Smooth muscle cell (in vitro differentiated cells): ENCODE measurements at regions not wholly inside any gene's neighbourhood (a gene's known extent, or its start where the extent isn't known, plus 50 kb on each side); places are given as distances from the start of the nearest gene placed in this dataset.
A peak's percentile ranks its signal among the peaks of the same experiment; 100 is the strongest.

Experiments
- DNase-seq: peaks from one replicate; lab custom pipeline; 2025; ENCODE audit not compliant: unreplicated experiment; lab: John Stamatoyannopoulos, UW
- H2AFZ ChIP-seq: fragments of 200-600 bp; sonication (generic); 2 replicates; pipeline ENCODE4 v1.6.0; 2016; ENCODE audit warnings: antibody characterized with exemption, low read depth, mild to moderate bottlenecking
- H3F3A ChIP-seq: fragments of 200-600 bp; sonication (generic); 2 replicates; pipeline ENCODE4 v1.6.0; 2017; ENCODE audit warnings: antibody characterized with exemption, low read depth
- H3K27ac ChIP-seq: fragments of 200-600 bp; sonication (generic); 2 replicates; pipeline ENCODE4 v1.5.1; 2016; ENCODE audit warnings: low read depth, mild to moderate bottlenecking
- H3K27me3 ChIP-seq: fragments of 200-600 bp; sonication (generic); 2 replicates; pipeline ENCODE4 v1.6.1; 2016; ENCODE audit warnings: low read depth, mild to moderate bottlenecking
- H3K36me3 ChIP-seq: fragments of 200-600 bp; sonication (generic); 2 replicates; pipeline ENCODE4 v1.5.1; 2016; ENCODE audit warnings: low read depth
- H3K4me1 ChIP-seq: fragments of 200-600 bp; sonication (generic); 2 replicates; pipeline ENCODE4 v1.5.1; 2016; ENCODE audit warnings: low read depth
- H3K4me2 ChIP-seq: fragments of 200-600 bp; sonication (generic); 2 replicates; pipeline ENCODE4 v1.6.0; 2016; ENCODE audit warnings: mild to moderate bottlenecking
- H3K4me3 ChIP-seq: fragments of 200-600 bp; sonication (generic); 2 replicates; pipeline ENCODE4 v1.5.1; 2016; ENCODE audit warnings: mild to moderate bottlenecking
- H3K79me2 ChIP-seq: fragments of 200-600 bp; sonication (generic); 2 replicates; pipeline ENCODE4 v1.6.0; 2016; ENCODE audit warnings: low read depth, mild to moderate bottlenecking
- H3K9ac ChIP-seq: fragments of 200-600 bp; sonication (generic); 2 replicates; pipeline ENCODE4 v1.6.0; 2016; ENCODE audit warnings: low read depth
- H3K9me3 ChIP-seq: fragments of 200-600 bp; sonication (generic); replicated peaks from 2 replicates; pipeline ENCODE4 v1.5.1; 2016; ENCODE audit warnings: low read depth
- H4K20me1 ChIP-seq: fragments of 200-600 bp; sonication (generic); 2 replicates; pipeline ENCODE4 v1.6.0; 2016; ENCODE audit warnings: low read depth
- WGBS: methylation state at CpG from one replicate; pipeline ENCODE4 v1.1.7; 2016; ENCODE audit warnings: low lambda C conversion rate; 5-methylcytosine and 5-hydroxymethylcytosine counted together
- TF ChIP-seq, protein P1 (sequence below): fragments of 200-600 bp; sonication (generic); IDR thresholded peaks from 2 replicates; pipeline ENCODE4 v1.5.1; 2017; ENCODE audit warnings: borderline replicate concordance, mild to moderate bottlenecking, antibody characterized with exemption; ENCODE audit not compliant: insufficient read depth, poor library complexity, severe bottlenecking

- peak overlapping the region; percentile 23 for H3K4me2 ChIP-seq
- WGBS, result 71% methylated on average over 4 of the region's 4 CpGs
- H4K20me1 ChIP-seq, result no peaks in the 10 kb centered on the region
- peak overlapping the region; percentile 26 for H2AFZ ChIP-seq
- DNase-seq, result no peak
- H3K27me3 ChIP-seq, result no peaks in the 10 kb centered on the region
- no peak overlapping the region for H3K4me3 ChIP-seq
- peaks cover 12% of the 10 kb centered on the region for H3K4me1 ChIP-seq
- TF ChIP-seq, protein P1, sequence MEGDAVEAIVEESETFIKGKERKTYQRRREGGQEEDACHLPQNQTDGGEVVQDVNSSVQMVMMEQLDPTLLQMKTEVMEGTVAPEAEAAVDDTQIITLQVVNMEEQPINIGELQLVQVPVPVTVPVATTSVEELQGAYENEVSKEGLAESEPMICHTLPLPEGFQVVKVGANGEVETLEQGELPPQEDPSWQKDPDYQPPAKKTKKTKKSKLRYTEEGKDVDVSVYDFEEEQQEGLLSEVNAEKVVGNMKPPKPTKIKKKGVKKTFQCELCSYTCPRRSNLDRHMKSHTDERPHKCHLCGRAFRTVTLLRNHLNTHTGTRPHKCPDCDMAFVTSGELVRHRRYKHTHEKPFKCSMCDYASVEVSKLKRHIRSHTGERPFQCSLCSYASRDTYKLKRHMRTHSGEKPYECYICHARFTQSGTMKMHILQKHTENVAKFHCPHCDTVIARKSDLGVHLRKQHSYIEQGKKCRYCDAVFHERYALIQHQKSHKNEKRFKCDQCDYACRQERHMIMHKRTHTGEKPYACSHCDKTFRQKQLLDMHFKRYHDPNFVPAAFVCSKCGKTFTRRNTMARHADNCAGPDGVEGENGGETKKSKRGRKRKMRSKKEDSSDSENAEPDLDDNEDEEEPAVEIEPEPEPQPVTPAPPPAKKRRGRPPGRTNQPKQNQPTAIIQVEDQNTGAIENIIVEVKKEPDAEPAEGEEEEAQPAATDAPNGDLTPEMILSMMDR, result no peak
- H3K27ac ChIP-seq, result peak overlapping the region; percentile 70
- H3F3A ChIP-seq, result peaks cover 18% of the 10 kb centered on the region
- no peaks in the 10 kb centered on the region for H3K36me3 ChIP-seq
- no peaks in the 10 kb centered on the region for H3K79me2 ChIP-seq
- peak overlapping the region; percentile 10 for H3K9ac ChIP-seq
- no peaks in the 10 kb centered on the region for H3K9me3 ChIP-seq
Observed at GRCh38 chr18:55763805-55764204, 175.8 kb upstream of the TCF4 start.

DNA sequence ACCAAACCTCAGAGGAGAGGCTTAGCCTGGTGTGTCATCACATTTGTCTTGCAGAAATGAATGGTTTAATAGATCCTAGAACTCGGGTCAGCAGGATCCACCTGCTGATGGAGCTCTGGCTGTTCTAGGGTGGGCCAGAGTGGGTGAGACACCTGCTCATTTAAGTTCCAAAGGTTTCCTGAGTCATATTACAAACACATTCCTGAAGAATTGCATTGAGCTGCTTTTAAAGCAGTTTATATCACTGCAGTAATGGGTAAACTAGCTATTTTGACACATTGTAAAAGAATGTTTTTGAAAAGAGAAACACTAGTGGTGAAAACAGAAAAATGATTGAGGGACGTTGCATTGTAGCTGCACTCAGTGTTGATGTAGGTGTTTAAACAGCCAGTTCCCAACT is 175.3 kb upstream of the TCF4 start:
- peaks cover 18% of the 10 kb centered on the region for H3F3A ChIP-seq
- no peak for DNase-seq
- peak overlapping the region; percentile 70 for H3K27ac ChIP-seq
- H3K4me2 ChIP-seq, result peak overlapping the region; percentile 57
- H3K4me1 ChIP-seq, result peaks cover 12% of the 10 kb centered on the region
- TF ChIP-seq, protein P1, result no peak
- H3K36me3 ChIP-seq, result no peaks in the 10 kb centered on the region
- H3K9me3 ChIP-seq, result no peaks in the 10 kb centered on the region
- H3K4me3 ChIP-seq, result no peak overlapping the region
- no peaks in the 10 kb centered on the region for H3K79me2 ChIP-seq
- peak overlapping the region; percentile 10 for H3K9ac ChIP-seq
- H2AFZ ChIP-seq, result no peak overlapping the region
- no peaks in the 10 kb centered on the region for H3K27me3 ChIP-seq
- no peaks in the 10 kb centered on the region for H4K20me1 ChIP-seq
- WGBS, result 20% methylated on average over 2 of the region's 2 CpGs

DNA sequence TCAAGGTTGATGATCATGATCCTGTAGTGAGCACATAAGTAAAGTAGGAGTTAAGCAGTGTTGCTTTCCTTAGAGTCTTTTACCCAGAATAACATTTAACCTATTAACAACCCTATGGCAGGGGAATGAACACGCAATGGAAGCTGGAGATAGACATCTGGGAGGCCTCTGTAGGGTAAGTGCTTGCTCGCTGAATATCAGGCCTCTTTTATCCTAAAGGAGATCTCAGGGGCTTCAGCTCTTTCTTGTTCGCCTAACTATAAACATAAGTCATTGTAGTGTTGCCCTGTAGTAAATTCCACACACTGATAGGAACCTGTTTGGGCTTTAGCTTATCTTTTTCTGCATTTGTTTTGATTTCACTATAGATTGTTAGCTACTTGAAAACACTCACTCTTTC is 174.4 kb upstream of the TCF4 start:
- Histone ChIP-seq H3K4me1 (peaks cover 12% of the 10 kb centered on the region), H3K36me3 (no peaks in the 10 kb centered on the region), H3K9me3 (no peaks in the 10 kb centered on the region), H3F3A (peaks cover 18% of the 10 kb centered on the region), H3K4me3 (no peak overlapping the region), H3K27ac (peak overlapping the region; percentile 70), H3K79me2 (no peaks in the 10 kb centered on the region), H3K27me3 (no peaks in the 10 kb centered on the region), H3K9ac (no peak overlapping the region), H4K20me1 (no peaks in the 10 kb centered on the region), H2AFZ (no peak overlapping the region), H3K4me2 (no peak overlapping the region)
- TF ChIP-seq, protein P1, result no peak
- DNase-seq, result no peak
- 36% methylated on average over 3 of the region's 3 CpGs for WGBS

GRCh38 chr18:55753643-55754263 is 165.8 kb upstream of the TCF4 start:
- H3K27me3 ChIP-seq, result no peaks in the 10 kb centered on the region
- H3K4me1 ChIP-seq, result no peaks in the 10 kb centered on the region
- TF ChIP-seq, protein P1, result no peak
- H3K27ac ChIP-seq, result no peak overlapping the region
- no peaks in the 10 kb centered on the region for H3F3A ChIP-seq
- H3K4me2 ChIP-seq, result no peak overlapping the region
- no peak for DNase-seq
- no peaks in the 10 kb centered on the region for H3K9me3 ChIP-seq
- 82% methylated on average over 4 of the region's 4 CpGs for WGBS
- H3K4me3 ChIP-seq, result no peak overlapping the region
- H2AFZ ChIP-seq, result no peak overlapping the region
- H3K36me3 ChIP-seq, result no peaks in the 10 kb centered on the region
- H3K9ac ChIP-seq, result no peak overlapping the region
- H3K79me2 ChIP-seq, result no peaks in the 10 kb centered on the region
- no peaks in the 10 kb centered on the region for H4K20me1 ChIP-seq
